ENCODE measurements at regions not wholly inside any gene's neighbourhood (a gene's known extent, or its start where the extent isn't known, plus 50 kb on each side); places are given as distances from the start of the nearest gene placed in this dataset.

- in situ Hi-C loops (cut with MboI; ENCODE audit: low sequenced_read_pairs in 4 of 4): no loop called here
Observed at GRCh38 chr2:8169443-8169842, 512.4 kb upstream of the ID2 start.

DNA sequence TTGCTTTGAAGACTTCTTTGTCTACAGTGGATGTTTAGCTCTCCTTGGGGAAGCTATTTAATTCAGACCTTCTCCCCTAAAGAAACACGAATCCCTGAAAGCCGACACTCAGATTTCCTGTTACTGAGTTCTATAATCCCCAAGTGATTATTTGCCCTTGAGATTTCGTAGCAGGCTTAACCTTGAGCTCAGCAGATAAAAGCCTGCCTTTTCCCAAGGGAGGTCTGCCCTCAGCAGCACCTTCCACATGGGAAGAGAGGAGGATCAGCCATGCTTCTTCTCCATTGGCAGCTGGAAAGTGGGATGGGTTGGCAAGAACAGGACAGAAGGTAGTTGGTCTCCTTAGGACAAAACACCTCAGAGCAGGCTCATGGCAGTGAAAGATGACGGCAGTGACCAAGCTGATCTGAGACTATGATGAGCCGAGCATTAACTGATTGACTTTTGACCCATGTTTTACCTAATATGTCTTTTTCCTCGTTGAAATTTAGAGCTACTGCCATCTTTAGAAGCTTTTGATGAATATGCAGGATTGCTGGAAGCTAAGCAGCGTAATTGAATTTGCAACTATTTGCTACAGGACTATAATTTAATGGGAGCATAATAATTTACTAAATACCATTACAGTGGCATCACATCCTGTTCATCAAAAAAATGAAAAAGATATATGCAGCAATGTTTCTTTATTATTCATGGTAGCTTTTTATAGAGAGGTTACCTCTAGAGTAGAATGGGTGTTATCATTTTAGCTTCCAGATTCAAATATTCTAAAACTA is 511.1 kb upstream of the ID2 start:
- Histone ChIP-seq H3K36me3 (no peaks in the 10 kb centered on the region), H3K27me3 (no peaks in the 10 kb centered on the region), H3K4me3 (no peak overlapping the region), H3K9me3 (no peaks in the 10 kb centered on the region), H3K4me1 (no peaks in the 10 kb centered on the region), H3K27ac (no peak overlapping the region)
- TF ChIP-seq POLR2A (IDR thresholded peaks at IDR 0.05): no peak
- TF ChIP-seq, protein P1, sequence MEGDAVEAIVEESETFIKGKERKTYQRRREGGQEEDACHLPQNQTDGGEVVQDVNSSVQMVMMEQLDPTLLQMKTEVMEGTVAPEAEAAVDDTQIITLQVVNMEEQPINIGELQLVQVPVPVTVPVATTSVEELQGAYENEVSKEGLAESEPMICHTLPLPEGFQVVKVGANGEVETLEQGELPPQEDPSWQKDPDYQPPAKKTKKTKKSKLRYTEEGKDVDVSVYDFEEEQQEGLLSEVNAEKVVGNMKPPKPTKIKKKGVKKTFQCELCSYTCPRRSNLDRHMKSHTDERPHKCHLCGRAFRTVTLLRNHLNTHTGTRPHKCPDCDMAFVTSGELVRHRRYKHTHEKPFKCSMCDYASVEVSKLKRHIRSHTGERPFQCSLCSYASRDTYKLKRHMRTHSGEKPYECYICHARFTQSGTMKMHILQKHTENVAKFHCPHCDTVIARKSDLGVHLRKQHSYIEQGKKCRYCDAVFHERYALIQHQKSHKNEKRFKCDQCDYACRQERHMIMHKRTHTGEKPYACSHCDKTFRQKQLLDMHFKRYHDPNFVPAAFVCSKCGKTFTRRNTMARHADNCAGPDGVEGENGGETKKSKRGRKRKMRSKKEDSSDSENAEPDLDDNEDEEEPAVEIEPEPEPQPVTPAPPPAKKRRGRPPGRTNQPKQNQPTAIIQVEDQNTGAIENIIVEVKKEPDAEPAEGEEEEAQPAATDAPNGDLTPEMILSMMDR (IDR thresholded peaks at IDR 0.05 in 4 of 5, conservative IDR thresholded peaks at IDR 0.05 in 1 of 5): no peak
- DNase-seq (no peak), ATAC-seq (no peak)
- in situ Hi-C loops (cut with MboI; ENCODE audit: low sequenced_read_pairs in 4 of 4) (no loop called here), intact Hi-C loops (cut with DNase I; ENCODE audit: low total_unique reads) (no loop called here)

More at GRCh38 chr2:8169443-8169842, 512.4 kb upstream of the ID2 start:
- DNase-seq (no peak), ATAC-seq (no peak)
- no peaks in the 10 kb centered on the region for H3K4me1 ChIP-seq
- TF ChIP-seq, protein P1 (IDR thresholded peaks at IDR 0.05 in 4 of 5, conservative IDR thresholded peaks at IDR 0.05 in 1 of 5): no peak
- TF ChIP-seq POLR2A (IDR thresholded peaks at IDR 0.05): no peak
- no peaks in the 10 kb centered on the region for H3K36me3 ChIP-seq
- no peak overlapping the region for H3K4me3 ChIP-seq
- no peaks in the 10 kb centered on the region for H3K27me3 ChIP-seq
- H3K27ac ChIP-seq: no peak overlapping the region
- no peaks in the 10 kb centered on the region for H3K9me3 ChIP-seq
- intact Hi-C loops (cut with DNase I; ENCODE audit: low total_unique reads): no loop called here

GRCh38 chr2:8171608-8172007 is 510.2 kb upstream of the ID2 start:
- no peaks in the 10 kb centered on the region for H3K27me3 ChIP-seq
- no peak overlapping the region for H3K27ac ChIP-seq
- no peak overlapping the region for H3K4me3 ChIP-seq
- H3K4me1 ChIP-seq: no peaks in the 10 kb centered on the region
- H3K9me3 ChIP-seq: no peaks in the 10 kb centered on the region
- ATAC-seq (no peak), DNase-seq (no peak)
- in situ Hi-C loops (cut with MboI; ENCODE audit: low sequenced_read_pairs in 4 of 4) (no loop called here), intact Hi-C loops (cut with DNase I; ENCODE audit: low total_unique reads) (no loop called here)
- TF ChIP-seq, protein P1 (IDR thresholded peaks at IDR 0.05 in 4 of 5, conservative IDR thresholded peaks at IDR 0.05 in 1 of 5): no peak
- TF ChIP-seq POLR2A (IDR thresholded peaks at IDR 0.05): no peak
- H3K36me3 ChIP-seq: no peaks in the 10 kb centered on the region

- DNase-seq (no peak), ATAC-seq (no peak)
- TF ChIP-seq, protein P1 (IDR thresholded peaks at IDR 0.05 in 4 of 5, conservative IDR thresholded peaks at IDR 0.05 in 1 of 5): no peak
- TF ChIP-seq POLR2A (IDR thresholded peaks at IDR 0.05): no peak
- no peaks in the 10 kb centered on the region for H3K36me3 ChIP-seq
- intact Hi-C loops (cut with DNase I; ENCODE audit: low total_unique reads): no loop called here
- H3K4me1 ChIP-seq: no peaks in the 10 kb centered on the region
- H3K4me3 ChIP-seq: no peak overlapping the region
- no peaks in the 10 kb centered on the region for H3K9me3 ChIP-seq
- no peak overlapping the region for H3K27ac ChIP-seq
- H3K27me3 ChIP-seq: no peaks in the 10 kb centered on the region
- in situ Hi-C loops (cut with MboI; ENCODE audit: low sequenced_read_pairs in 4 of 4): no loop called here
Observed at GRCh38 chr2:8172661-8173060, 509.2 kb upstream of the ID2 start.
